ENCODE measurements at regions not wholly inside any gene's neighbourhood (a gene's known extent, or its start where the extent isn't known, plus 50 kb on each side); places are given as distances from the start of the nearest gene placed in this dataset.

- Histone ChIP-seq H3K9ac (ENCODE audit: low read length) (no peak overlapping the region), H3K4me1 (ENCODE audit: low read length) (no peaks in the 10 kb centered on the region), H4K20me1 (ENCODE audit: insufficient read depth, low read length) (no peaks in the 10 kb centered on the region), H3K36me3 (replicated peaks; ENCODE audit: low read depth, low read length) (no peaks in the 10 kb centered on the region), H3K4me2 (ENCODE audit: low read length) (no peak overlapping the region), H3K9me3 (ENCODE audit: insufficient read depth, low read length) (no peaks in the 10 kb centered on the region), H3K27me3 (ENCODE audit: low read depth, low read length) (no peaks in the 10 kb centered on the region), H3K79me2 (ENCODE audit: low read length) (no peaks in the 10 kb centered on the region), H3K27ac (ENCODE audit: low read length) (no peak overlapping the region), H3K4me3 (ENCODE audit: low read length) (no peak overlapping the region), H2AFZ (ENCODE audit: low read depth, low read length) (no peak overlapping the region)
- TF ChIP-seq, protein P1, sequence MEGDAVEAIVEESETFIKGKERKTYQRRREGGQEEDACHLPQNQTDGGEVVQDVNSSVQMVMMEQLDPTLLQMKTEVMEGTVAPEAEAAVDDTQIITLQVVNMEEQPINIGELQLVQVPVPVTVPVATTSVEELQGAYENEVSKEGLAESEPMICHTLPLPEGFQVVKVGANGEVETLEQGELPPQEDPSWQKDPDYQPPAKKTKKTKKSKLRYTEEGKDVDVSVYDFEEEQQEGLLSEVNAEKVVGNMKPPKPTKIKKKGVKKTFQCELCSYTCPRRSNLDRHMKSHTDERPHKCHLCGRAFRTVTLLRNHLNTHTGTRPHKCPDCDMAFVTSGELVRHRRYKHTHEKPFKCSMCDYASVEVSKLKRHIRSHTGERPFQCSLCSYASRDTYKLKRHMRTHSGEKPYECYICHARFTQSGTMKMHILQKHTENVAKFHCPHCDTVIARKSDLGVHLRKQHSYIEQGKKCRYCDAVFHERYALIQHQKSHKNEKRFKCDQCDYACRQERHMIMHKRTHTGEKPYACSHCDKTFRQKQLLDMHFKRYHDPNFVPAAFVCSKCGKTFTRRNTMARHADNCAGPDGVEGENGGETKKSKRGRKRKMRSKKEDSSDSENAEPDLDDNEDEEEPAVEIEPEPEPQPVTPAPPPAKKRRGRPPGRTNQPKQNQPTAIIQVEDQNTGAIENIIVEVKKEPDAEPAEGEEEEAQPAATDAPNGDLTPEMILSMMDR (IDR thresholded peaks at IDR 0.05; ENCODE audit: low read depth, low read length) = no peak
- no peak for TF ChIP-seq EZH2phosphoT487 (IDR thresholded peaks at IDR 0.05; ENCODE audit: low read depth)
These were observed 179.3 kb downstream of the UTP18 start for GRCh38 chr17:51439395-51440229.

DNA sequence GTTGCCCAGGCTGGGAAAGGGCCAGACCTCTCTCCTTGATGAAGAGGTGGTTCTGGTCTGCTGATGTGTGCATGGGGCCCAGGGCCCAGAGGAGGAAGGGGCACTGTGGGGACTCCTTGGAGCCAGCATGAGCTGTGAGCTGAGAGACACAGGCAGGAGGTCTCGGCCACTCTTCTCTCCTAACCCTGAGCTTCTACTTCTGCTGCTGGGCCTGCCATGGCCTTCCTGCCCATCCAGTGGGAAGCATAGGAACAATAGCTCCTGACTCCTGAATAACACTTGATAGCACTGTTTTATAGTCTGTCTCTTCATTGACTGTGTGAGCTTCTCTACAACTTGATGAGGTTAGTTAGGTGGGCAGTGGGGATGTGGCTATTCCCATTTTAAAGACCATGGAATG, 181.1 kb downstream of the UTP18 start:
- Histone ChIP-seq H4K20me1 (ENCODE audit: insufficient read depth, low read length) (no peaks in the 10 kb centered on the region), H3K79me2 (ENCODE audit: low read length) (no peaks in the 10 kb centered on the region), H3K27ac (ENCODE audit: low read length) (no peak overlapping the region), H2AFZ (ENCODE audit: low read depth, low read length) (no peak overlapping the region), H3K4me3 (ENCODE audit: low read length) (no peak overlapping the region), H3K4me2 (ENCODE audit: low read length) (no peak overlapping the region), H3K4me1 (ENCODE audit: low read length) (no peaks in the 10 kb centered on the region), H3K36me3 (replicated peaks; ENCODE audit: low read depth, low read length) (no peaks in the 10 kb centered on the region), H3K27me3 (ENCODE audit: low read depth, low read length) (peaks cover 7% of the 10 kb centered on the region; the same call in 1 of the 2 replicates), H3K9ac (ENCODE audit: low read length) (no peak overlapping the region), H3K9me3 (ENCODE audit: insufficient read depth, low read length) (no peaks in the 10 kb centered on the region)
- no peak for TF ChIP-seq EZH2phosphoT487 (IDR thresholded peaks at IDR 0.05; ENCODE audit: low read depth)
- TF ChIP-seq, protein P1 (IDR thresholded peaks at IDR 0.05; ENCODE audit: low read depth, low read length) = no peak

DNA sequence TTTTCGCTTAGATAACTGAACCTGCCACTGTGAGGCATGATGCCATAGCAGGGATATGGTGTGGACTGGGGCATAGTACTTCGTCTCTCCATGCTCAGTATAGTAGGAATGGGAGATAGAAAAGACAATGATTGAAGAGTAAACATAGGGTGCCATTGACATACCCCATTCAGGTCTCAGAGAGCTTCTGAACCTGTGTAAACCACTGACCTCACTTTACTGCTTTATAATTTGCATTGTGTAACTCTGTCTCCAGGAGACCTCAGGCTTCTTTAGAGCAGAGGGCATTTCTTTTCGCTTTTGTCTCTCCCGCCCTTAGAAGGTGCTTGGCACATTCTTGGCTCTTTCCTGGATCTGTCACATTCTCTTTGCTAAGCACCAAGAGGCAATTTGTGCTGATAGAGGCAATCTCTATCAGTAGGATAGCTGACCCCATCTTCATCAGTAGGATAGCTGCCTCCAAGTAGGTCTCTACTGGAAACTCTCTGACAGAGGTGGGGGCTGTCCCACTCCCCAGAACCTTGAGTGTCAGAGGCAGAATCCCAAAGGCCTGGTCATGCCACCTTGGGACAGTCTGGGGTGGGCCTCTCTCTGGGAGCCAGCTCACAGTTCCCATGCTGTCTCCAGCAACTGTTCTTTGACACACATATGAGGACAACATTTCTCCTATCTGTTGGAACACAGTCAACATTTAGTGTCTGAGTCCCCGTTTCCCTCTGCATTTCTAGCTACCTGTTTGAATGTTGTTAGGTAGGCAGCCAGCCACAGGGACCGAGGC, 181.9 kb downstream of the UTP18 start:
- Histone ChIP-seq H3K4me2 (ENCODE audit: low read length) (no peak overlapping the region), H3K27ac (ENCODE audit: low read length) (no peak overlapping the region), H3K27me3 (ENCODE audit: low read depth, low read length) (peaks cover 7% of the 10 kb centered on the region; the same call in 1 of the 2 replicates), H4K20me1 (ENCODE audit: insufficient read depth, low read length) (no peaks in the 10 kb centered on the region), H3K79me2 (ENCODE audit: low read length) (no peaks in the 10 kb centered on the region), H3K9ac (ENCODE audit: low read length) (no peak overlapping the region), H2AFZ (ENCODE audit: low read depth, low read length) (no peak overlapping the region), H3K36me3 (replicated peaks; ENCODE audit: low read depth, low read length) (no peaks in the 10 kb centered on the region), H3K9me3 (ENCODE audit: insufficient read depth, low read length) (no peaks in the 10 kb centered on the region), H3K4me1 (ENCODE audit: low read length) (no peaks in the 10 kb centered on the region), H3K4me3 (ENCODE audit: low read length) (no peak overlapping the region)
- TF ChIP-seq, protein P1 (IDR thresholded peaks at IDR 0.05; ENCODE audit: low read depth, low read length) = no peak
- TF ChIP-seq EZH2phosphoT487 (IDR thresholded peaks at IDR 0.05; ENCODE audit: low read depth) = no peak

DNA sequence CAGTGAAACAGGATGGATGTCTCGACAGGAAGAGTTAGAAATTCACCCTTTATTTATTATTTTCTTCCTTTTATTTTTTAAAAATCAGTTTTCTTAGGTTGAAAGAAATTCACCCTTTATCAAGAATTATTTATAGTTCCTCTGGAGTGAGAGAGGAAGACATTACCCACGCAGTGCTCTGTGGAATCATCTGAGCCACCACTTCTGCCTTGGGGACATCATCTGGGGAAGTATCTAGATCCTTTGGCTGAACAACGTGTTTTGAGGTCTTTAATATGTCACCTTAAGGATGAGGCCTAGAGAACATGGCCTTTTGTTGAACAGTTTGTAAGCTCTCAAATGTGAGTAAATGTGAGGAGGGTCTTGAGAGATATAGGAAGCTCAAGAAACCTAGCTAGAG, 183.3 kb downstream of the UTP18 start:
- Histone ChIP-seq H3K27ac (ENCODE audit: low read length) (no peak overlapping the region), H3K36me3 (replicated peaks; ENCODE audit: low read depth, low read length) (no peaks in the 10 kb centered on the region), H3K4me1 (ENCODE audit: low read length) (no peaks in the 10 kb centered on the region), H2AFZ (ENCODE audit: low read depth, low read length) (no peak overlapping the region), H4K20me1 (ENCODE audit: insufficient read depth, low read length) (no peaks in the 10 kb centered on the region), H3K9me3 (ENCODE audit: insufficient read depth, low read length) (no peaks in the 10 kb centered on the region), H3K4me3 (ENCODE audit: low read length) (no peak overlapping the region), H3K9ac (ENCODE audit: low read length) (no peak overlapping the region), H3K27me3 (ENCODE audit: low read depth, low read length) (peaks cover 7% of the 10 kb centered on the region; the same call in 1 of the 2 replicates), H3K4me2 (ENCODE audit: low read length) (no peak overlapping the region), H3K79me2 (ENCODE audit: low read length) (no peaks in the 10 kb centered on the region)
- TF ChIP-seq, protein P1 (IDR thresholded peaks at IDR 0.05; ENCODE audit: low read depth, low read length) = no peak
- no peak for TF ChIP-seq EZH2phosphoT487 (IDR thresholded peaks at IDR 0.05; ENCODE audit: low read depth)
